Hepatocyte (in vitro differentiated cells): ENCODE measurements at regions not wholly inside any gene's neighbourhood (a gene's known extent, or its start where the extent isn't known, plus 50 kb on each side); places are given as distances from the start of the nearest gene placed in this dataset. TPM values are rescaled to one million over a fixed set of nuclear protein-coding genes. Genes with fewer than 3 reads are reported as not detected.
"Not testable (repeated sequence)": the region's sequence is repeated elsewhere in the genome, so short reads cannot be mapped to it uniquely, and the experiment has no call there.

Experiments used
- DNase-seq: peaks from one replicate; pipeline ENCODE4 v3.0.0-alpha.2; 2016; ENCODE audit warnings: low spot score
- H2AFZ ChIP-seq: fragments of 200-600 bp; sonication (generic); 2 replicates; pipeline ENCODE4 v1.6.0; 2016; ENCODE audit warnings: antibody characterized with exemption, mild to moderate bottlenecking
- H3K27ac ChIP-seq: fragments of 200-600 bp; sonication (generic); 2 replicates; pipeline ENCODE4 v1.5.1; 2016; ENCODE audit warnings: mild to moderate bottlenecking
- H3K27me3 ChIP-seq: fragments of 200-600 bp; sonication (generic); 2 replicates; pipeline ENCODE4 v1.6.1; 2016
- H3K36me3 ChIP-seq: fragments of 200-600 bp; sonication (generic); replicated peaks from 2 replicates; pipeline ENCODE4 v1.5.1; 2016; ENCODE audit warnings: low read depth; ENCODE audit not compliant: insufficient read depth
- H3K4me1 ChIP-seq: fragments of 200-600 bp; sonication (generic); 2 replicates; pipeline ENCODE4 v1.5.1; 2016; ENCODE audit warnings: mild to moderate bottlenecking, moderate library complexity; ENCODE audit not compliant: insufficient read depth
- H3K4me2 ChIP-seq: fragments of 200-600 bp; sonication (generic); 2 replicates; pipeline ENCODE4 v1.6.0; 2016
- H3K4me3 ChIP-seq: fragments of 200-600 bp; sonication (generic); 2 replicates; pipeline ENCODE4 v1.5.1; 2016; ENCODE audit warnings: mild to moderate bottlenecking
- H3K79me2 ChIP-seq: fragments of 200-600 bp; sonication (generic); 2 replicates; pipeline ENCODE4 v1.6.0; 2017; ENCODE audit warnings: mild to moderate bottlenecking
- H3K9me2 ChIP-seq: fragments of 200-600 bp; sonication (generic); replicated peaks from 2 replicates; pipeline ENCODE4 v1.6.0; 2017; ENCODE audit warnings: mild to moderate bottlenecking; ENCODE audit not compliant: insufficient read depth
- H3K9me3 ChIP-seq: fragments of 200-600 bp; sonication (generic); 2 replicates; pipeline ENCODE4 v1.5.1; 2016; ENCODE audit warnings: low read depth, mild to moderate bottlenecking
- H4K20me1 ChIP-seq: fragments of 200-600 bp; sonication (generic); 2 replicates; pipeline ENCODE4 v1.6.0; 2016; ENCODE audit warnings: mild to moderate bottlenecking; ENCODE audit not compliant: insufficient read depth, poor library complexity, severe bottlenecking
- EZH2 ChIP-seq: fragments of 200-600 bp; sonication (generic); IDR thresholded peaks from 2 replicates; pipeline ENCODE4 v1.6.1; 2016; ENCODE audit warnings: antibody characterized with exemption, mild to moderate bottlenecking, borderline replicate concordance
- EZH2phosphoT487 ChIP-seq: fragments of 200-600 bp; sonication (generic); IDR thresholded peaks from one replicate; pipeline ENCODE4 v1.6.1; 2018; ENCODE audit warnings: antibody characterized with exemption, mild to moderate bottlenecking, low read depth, moderate library complexity; ENCODE audit not compliant: unreplicated experiment, severe bottlenecking
- WGBS: methylation state at CpG from one replicate; pipeline ENCODE4 v1.1.6; 2016; ENCODE audit warnings: low lambda C conversion rate; ENCODE audit errors: missing lambda C conversion rate; 5-methylcytosine and 5-hydroxymethylcytosine counted together
- small RNA-seq: library from RNA; depleted of rRNA; stranded (forward); fragments of <200 nt; gene quantifications from one replicate; pipeline ENCODE3, GENCODE V24; 2014
- TF ChIP-seq, protein P1 (sequence below): fragments of 200-600 bp; sonication (generic); IDR thresholded peaks from 2 replicates; pipeline ENCODE4 v1.5.1; 2016; ENCODE audit warnings: antibody characterized with exemption, mild to moderate bottlenecking; ENCODE audit not compliant: poor library complexity

DNA sequence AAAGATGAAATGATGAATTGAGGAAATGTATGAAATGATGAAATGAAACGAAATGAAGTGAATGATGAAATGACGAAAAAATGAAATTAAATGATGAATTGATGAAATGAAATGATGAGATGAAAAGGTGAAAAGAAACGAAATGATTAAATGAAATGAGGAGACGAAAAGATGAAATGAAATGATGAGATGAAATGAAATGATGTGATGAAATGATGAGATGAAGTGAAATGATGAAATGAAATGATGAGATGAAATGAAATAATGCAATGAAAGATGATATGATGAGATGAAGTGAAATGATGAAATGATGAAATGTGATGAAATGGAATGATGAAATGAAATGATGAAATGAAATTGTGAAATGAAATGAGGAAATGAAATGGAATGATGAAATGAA lies 469.7 kb downstream of the FAM72C start:
- WGBS: 67% methylated on average over 2 of the region's 4 CpGs

DNA sequence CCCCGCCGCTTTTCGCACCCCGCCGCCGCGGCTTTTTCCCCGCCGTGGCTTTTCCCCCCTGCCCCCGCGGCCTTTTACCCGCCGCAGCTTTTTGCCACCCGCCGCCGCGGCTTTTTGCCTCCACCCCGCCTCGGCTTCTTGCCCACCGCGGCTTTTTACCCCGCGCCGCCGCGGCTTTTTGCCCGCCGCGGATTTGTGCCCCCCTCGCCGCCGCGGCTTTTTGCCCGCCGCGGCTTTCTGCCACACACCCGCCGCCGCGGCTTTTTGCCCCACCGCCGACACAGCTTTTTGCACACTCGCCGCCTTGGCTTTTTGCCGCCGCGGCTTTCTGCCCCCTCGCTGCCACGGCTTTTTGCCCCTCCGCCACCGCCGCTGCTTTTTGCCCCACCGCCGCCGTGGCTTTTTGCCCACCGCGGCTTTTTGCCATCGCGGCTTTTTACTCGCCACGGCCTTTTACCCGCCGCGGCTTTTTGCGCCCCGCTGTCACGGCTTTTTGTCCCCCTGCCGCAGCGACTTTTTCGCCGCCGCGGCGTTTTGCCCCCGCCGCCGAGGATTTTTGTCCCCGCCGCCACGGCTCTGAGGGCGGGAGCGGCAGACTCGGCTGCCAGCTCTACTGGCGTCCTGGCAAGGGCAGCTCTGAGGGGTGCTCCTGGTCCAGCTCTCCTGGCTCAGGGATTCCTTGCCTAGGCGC lies 473.6 kb downstream of the FAM72C start:
- not testable (repeated sequence) for H3K27me3 ChIP-seq, H3K27ac ChIP-seq, H3K79me2 ChIP-seq, H2AFZ ChIP-seq, H3K9me3 ChIP-seq, H3K4me1 ChIP-seq, H3K36me3 ChIP-seq, H3K4me3 ChIP-seq, H4K20me1 ChIP-seq, H3K9me2 ChIP-seq
- TF ChIP-seq EZH2phosphoT487 (peak; percentile 86), EZH2 (peak; percentile 84)
- H3K4me2 ChIP-seq: peak overlapping the region; percentile 65
- WGBS: 65% methylated on average over 47 of the region's 85 CpGs
- DNase-seq: peak; percentile 2

More for the DNA sequence above, 469.7 kb downstream of the FAM72C start:
- H3K27me3 ChIP-seq, H3K4me3 ChIP-seq, H3K4me2 ChIP-seq, H3K9me2 ChIP-seq, H4K20me1 ChIP-seq, H3K79me2 ChIP-seq, DNase-seq, H3K36me3 ChIP-seq, H3K9me3 ChIP-seq, H3K27ac ChIP-seq, H3K4me1 ChIP-seq, H2AFZ ChIP-seq: not testable (repeated sequence)

DNA sequence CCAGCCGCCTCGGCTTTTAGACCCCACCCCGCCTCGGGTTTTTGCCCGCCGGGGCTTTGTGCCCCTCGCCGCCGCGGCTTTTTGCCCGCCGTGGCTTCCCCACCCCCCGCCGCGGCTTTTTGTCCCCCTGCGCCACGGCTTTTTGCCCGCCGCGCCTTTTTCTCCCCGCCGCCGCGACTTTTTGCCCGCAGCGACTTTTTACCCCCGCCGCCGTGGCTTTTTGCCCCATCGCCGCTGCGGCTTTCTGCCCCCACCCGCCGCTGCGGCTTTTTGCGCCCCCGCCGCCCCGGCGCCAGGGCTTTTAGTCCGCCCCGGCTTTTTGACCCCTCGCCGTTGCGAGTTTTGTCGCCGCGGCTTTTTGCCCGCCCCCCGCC lies 474.4 kb downstream of the FAM72C start:
- Histone ChIP-seq H3K4me3 (no peak overlapping the region), H3K9me3 (no peaks in the 10 kb centered on the region), H3K79me2 (no peaks in the 10 kb centered on the region), H2AFZ (no peak overlapping the region), H3K36me3 (no peaks in the 10 kb centered on the region), H4K20me1 (no peaks in the 10 kb centered on the region), H3K4me2 (peak overlapping the region; percentile 56), H3K27me3 (no peaks in the 10 kb centered on the region), H3K9me2 (no peaks in the 10 kb centered on the region), H3K27ac (no peak overlapping the region), H3K4me1 (no peaks in the 10 kb centered on the region)
- TF ChIP-seq EZH2 (no peak), EZH2phosphoT487 (no peak)
- TF ChIP-seq, protein P1, sequence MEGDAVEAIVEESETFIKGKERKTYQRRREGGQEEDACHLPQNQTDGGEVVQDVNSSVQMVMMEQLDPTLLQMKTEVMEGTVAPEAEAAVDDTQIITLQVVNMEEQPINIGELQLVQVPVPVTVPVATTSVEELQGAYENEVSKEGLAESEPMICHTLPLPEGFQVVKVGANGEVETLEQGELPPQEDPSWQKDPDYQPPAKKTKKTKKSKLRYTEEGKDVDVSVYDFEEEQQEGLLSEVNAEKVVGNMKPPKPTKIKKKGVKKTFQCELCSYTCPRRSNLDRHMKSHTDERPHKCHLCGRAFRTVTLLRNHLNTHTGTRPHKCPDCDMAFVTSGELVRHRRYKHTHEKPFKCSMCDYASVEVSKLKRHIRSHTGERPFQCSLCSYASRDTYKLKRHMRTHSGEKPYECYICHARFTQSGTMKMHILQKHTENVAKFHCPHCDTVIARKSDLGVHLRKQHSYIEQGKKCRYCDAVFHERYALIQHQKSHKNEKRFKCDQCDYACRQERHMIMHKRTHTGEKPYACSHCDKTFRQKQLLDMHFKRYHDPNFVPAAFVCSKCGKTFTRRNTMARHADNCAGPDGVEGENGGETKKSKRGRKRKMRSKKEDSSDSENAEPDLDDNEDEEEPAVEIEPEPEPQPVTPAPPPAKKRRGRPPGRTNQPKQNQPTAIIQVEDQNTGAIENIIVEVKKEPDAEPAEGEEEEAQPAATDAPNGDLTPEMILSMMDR: no peak
- 81% methylated on average over 12 of the region's 50 CpGs for WGBS
- DNase-seq: peak; percentile 2

DNA sequence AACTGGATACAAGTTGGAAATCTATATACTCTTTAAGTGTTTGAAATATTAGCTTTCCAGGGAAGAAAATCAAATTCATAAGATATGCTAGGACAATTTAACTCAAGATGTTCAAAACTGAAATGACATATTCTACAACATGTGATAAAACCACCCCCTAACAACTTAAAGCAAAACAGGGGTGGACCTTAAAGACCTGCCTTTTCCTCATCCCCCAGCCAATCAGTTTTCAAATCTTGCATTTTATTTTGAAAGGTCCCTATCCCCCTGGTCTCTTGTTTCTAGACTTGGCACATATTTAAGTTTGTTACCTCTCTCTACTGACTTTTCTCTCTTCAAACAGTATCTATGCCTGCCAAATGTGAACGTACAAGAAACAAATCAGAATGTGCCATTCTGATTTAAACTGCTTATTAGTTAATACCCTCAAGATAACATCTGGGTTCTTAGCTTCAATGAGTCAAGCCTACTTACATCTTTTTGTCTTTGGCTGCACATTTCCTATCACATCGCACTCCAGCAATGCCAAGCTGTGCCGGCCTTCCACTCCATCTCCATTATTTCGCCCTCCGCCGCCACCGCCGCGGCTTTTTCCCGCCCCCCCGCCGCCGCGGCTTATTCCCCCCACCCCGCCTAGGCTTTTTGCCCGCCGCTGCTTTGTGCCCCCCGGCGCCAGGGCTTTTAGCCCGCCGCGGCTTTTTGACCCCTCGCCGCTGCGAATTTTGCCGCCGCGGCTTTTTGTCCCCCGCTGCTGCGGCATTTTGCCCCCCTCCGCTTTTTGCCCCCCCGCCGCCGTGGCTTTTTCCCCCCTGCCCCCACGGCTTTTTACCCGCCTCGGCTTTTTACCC lies 475.0 kb downstream of the FAM72C start:
- not testable (repeated sequence) for H3K4me1 ChIP-seq, H3K27ac ChIP-seq, H2AFZ ChIP-seq, H4K20me1 ChIP-seq, H3K4me3 ChIP-seq, H3K9me2 ChIP-seq, H3K79me2 ChIP-seq, H3K9me3 ChIP-seq, H3K27me3 ChIP-seq, H3K36me3 ChIP-seq
- WGBS: 71% methylated on average over 7 of the region's 37 CpGs
- peak; percentile 0 for DNase-seq
- TF ChIP-seq EZH2: peak; percentile 88
- peak overlapping the region; percentile 57 for H3K4me2 ChIP-seq

Small RNA genes in the stretch of these regions (small RNA-seq; reads per million reads assigned to genes)
- gene AC239800.3: not detected
- gene HIST2H3PS2: not detected
- gene RNU1-114P: not detected
- gene RNU1-143P: not detected
- not detected for gene RNU1-92P
- gene RNVU1-17: 0.25 reads per million
- gene RNVU1-18: not detected
